ENCODE measurements at regions not wholly inside any gene's neighbourhood (a gene's known extent, or its start where the extent isn't known, plus 50 kb on each side); places are given as distances from the start of the nearest gene placed in this dataset.
"Not testable (repeated sequence)": the region's sequence is repeated elsewhere in the genome, so short reads cannot be mapped to it uniquely, and the experiment has no call there.

GRCh38 chr13:89434624-89435023, 1763.5 kb downstream of the SLITRK5 start:
- not testable (repeated sequence) for TF ChIP-seq CTCF (IDR thresholded peaks at IDR 0.05; ENCODE audit: low read depth, low read length, missing input control); REST (IDR thresholded peaks at IDR 0.05); SP1 (IDR thresholded peaks at IDR 0.05); JUND (IDR thresholded peaks at IDR 0.05); FOXA2 (IDR thresholded peaks at IDR 0.05); NR2F2 (IDR thresholded peaks at IDR 0.05); TAF1 (conservative IDR thresholded peaks at IDR 0.05); MAX (IDR thresholded peaks at IDR 0.05); ZBTB33 (IDR thresholded peaks at IDR 0.05); YY1 (IDR thresholded peaks at IDR 0.05); RAD21 (IDR thresholded peaks at IDR 0.05); RXRA (IDR thresholded peaks at IDR 0.05); GABPA (IDR thresholded peaks at IDR 0.05 in 1 of 2, conservative IDR thresholded peaks at IDR 0.05 in 1 of 2)

All from liver (tissue), 3 donors.